Activated T-cell treated with anti-CD3 and anti-CD28 coated beads for 48 hours (primary cell): ENCODE measurements at regions not wholly inside any gene's neighbourhood (a gene's known extent, or its start where the extent isn't known, plus 50 kb on each side); places are given as distances from the start of the nearest gene placed in this dataset.

Experiments used
- DNase-seq: peaks from one replicate; pipeline ENCODE4 v3.0.0-alpha.2; 2020; ENCODE audit warnings: low read depth

DNA sequence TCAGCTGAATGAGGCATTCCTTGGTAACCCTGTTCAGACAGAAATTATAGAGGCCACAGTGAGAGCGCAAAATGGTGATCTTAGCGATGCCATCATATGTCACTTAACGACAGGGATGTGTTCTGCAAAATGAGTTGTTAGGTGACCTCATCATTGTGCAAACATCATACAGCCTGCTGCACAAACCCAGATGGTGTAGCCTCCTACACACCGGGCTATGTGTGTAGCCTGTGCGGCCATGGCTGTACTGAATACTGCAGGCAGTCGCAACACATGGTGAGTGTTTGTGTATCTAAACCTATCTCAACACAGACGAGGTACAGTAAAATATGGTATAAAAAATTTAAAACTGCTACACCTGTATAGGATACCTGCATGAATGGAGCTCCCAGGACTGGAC lies 234.1 kb upstream of the PMEPA1 start:
- no peak for DNase-seq

DNA sequence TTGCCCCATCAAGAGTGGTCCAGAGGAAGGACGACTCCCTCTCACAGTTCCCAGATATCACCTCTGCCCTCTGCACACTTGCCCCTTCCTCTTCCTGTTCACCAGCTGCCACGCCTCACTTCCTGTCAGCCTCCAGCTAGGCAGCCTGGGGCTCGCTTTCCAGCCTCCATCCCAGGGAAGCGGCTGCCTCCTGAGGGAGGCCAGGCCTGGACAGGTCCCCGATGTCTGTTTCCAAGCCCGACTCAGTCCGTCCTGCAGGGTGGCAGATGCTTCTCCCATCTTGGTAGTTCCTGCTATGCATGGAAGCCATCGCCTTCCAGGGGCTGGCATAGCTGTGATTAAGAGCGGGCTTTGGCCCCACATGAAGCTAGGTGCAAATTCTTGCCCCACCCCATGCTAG lies 233.5 kb upstream of the PMEPA1 start:
- no peak for DNase-seq

DNA sequence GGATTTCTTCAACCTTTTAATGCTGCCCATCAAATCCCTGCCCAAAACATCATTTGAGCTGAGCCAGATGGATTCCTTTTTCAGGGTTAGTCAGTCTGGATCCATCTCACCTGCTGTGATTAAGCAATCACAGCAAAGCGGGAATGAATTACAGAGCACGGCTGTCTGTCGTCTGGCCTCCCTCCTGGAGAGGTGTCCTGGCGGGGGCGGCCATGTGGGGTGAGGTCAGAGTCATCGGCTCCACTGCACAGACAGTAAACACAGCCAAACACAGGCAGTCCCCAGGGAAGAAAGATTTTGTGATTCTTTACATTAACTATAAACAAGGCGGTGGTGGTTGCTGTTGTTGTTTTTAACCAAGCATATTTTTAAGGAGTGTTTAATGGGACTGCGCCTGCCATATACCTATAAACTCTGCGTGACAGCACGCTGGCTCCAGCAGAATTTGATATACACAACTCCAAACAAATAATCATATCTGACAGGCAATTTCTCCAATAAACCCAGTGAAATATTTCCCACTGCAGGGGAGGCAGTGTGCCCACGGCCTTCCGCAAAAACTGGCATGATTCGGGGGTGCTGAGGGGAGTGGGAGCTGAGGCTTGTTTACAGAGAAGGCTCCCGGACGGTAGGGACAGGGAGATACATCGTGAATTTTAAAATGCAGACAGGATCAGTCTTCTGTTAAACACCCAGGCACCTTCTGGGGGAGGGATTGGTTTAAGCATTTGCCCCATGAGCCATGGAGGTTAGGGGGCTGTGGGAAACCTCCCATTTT lies 232.0 kb upstream of the PMEPA1 start:
- no peak for DNase-seq

DNA sequence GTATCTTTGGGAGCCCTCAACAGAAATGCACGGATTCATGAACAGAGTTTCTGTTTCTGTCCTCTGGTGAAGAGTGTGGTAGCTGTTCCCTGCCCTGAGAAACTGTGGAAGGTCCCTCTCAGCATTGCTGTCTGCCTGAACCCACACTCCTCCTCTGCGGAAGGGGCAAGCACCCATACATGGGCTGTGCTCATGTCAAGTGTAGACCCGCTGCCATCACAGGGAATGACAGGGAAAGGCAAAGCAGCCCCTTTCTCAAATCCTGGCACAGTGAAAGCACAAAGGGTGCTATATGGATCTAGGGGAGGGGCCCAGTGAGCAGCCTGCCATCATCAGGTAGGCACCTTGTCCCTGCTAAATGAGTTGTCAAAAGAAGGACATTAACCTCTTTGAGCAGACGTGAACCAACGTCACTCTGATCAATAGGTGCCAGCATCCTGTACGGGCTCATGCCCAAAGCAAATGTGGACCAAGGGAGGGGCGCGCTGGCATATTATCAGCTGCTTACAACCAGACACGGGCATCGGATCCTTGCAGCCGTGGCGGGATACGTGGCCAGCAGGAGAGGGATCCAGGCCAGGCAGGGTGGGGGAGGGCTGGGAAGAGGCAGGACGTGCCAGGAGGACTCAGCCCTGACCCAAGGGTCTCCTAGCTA lies 231.2 kb upstream of the PMEPA1 start:
- DNase-seq: no peak

DNA sequence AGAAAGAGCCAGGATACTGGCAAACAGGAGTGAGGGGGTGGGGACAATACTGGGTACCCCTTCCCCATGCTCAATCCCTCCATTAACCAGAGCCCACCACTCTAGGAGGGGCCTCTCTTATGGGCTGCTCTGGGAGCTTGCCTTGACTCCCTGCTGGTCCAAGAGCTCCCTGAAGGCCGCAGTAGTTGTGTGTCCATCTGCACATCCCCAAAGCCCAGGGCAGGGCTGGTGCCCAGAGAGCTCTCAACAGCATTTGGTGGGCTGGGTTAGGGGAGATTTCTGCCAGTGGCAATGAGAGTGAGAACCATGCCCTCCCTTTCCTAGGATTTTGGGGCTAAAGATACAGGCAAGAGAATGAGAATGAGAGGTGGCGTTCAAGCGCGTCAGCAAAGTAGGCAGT lies 230.6 kb upstream of the PMEPA1 start:
- no peak for DNase-seq

DNA sequence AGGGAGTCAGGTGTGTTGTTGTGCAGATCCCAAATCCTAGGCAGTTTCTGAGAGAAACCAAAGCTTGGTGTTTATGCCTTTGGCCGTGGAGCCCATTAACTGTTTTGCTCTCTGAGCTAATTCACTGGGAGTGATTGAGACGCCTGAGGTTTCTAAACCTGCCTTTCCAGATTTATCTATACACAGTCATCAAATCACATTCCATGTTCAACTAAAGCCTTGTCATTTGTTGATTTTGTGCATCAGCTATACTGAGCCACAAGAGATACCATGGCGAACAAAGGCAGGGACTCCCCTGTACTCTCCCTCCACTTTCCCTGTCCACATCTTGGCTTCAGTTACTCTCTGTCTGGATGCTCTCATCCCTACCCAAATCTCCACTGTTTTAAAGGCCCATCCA lies 229.7 kb upstream of the PMEPA1 start:
- no peak for DNase-seq

DNA sequence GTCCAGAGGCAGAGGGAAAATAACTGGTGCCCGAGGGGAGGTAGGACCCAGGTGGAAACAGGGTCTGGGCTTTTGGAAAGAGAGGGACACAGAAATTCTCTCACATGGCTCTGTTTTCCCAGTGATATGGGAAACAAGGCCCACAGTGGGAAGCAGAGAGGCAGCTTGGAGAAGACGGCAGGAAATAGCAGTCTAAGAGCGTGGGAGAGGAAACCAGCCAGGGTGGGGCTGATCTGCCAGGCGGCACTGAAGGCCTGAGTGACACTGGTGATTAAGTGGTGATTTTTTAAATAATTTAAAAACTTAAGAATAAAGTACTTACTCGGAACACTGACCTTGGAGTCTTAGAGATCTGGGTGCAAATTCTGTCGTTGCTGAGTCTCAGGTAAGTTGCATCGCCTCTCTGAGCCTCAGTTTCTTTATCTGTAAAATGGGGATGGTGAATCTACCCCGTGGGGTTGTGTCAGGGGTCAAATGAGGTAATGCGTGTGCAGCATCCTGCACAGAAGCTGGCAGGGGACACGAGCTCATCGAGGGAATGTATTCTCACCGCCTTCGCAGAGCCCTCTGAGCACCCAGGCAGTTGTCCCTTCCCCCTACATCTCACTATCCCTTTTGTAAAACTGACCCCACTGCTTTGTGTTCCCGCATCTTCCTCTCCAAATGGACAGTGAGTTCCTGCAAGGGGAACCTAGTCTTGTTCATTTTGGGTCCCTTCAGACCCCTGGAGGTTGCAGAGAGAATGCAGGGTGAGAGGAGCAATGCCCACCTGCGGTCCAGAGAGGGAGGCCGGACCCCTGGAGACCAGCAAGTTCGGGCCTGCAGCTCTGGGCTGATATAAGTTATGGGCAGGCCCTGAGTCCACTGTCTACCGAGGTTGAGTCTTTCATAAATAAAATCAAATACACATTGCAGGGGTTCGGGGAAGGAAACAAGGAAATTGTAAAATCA lies 228.6 kb upstream of the PMEPA1 start:
- no peak for DNase-seq

DNA sequence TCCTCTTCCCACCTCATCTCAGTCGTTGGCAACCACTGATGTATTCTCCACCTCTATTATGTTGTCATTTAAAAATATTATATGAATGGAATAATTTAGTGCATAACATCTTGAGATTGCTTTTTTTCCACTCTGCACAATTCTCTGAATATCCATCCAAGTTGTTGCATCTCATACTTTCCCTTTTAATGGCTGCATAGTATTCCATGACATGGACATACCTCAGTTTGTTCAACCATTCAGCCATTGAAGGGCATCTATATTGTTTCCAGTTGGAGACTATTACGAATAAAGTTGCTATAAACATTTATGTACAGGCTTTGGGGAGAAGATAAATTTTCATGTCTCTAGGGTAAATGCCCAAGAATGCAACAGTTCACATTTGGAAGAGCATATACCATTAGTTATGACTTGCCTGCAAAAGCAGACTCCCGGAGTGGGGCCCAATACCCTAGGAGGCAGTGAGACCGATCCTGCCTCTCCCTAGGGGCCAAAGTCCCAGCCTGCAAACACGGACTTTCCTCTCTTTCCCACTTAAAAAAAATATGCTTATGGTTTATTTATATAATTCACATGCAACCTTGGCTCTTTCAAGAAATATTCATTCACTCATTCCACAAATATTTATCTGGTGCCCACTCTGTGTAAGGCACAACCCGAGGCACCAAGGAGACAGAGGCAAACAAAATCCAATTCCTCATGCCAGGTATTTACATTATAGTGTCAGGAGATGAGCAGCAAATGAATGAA lies 227.0 kb upstream of the PMEPA1 start:
- no peak for DNase-seq

DNA sequence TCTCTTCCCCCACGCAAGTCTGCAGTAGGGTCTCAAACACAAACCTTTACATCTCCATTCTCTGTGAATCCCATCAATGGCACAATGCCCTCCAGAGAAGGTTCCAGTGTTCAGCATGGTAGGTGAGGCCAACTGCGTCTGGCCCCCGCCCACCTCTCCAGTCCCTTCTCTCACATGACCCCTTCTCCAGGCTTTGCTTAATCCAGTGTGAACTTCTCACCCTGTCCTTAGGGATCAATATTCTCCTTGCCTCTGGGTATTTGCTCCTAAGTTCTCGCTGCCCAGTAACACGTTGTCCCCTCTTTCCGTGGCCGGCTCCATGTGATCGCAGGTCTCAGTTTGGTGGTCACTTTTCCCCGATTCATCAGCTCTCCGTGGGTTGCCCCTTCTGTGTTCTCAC lies 225.1 kb upstream of the PMEPA1 start:
- no peak for DNase-seq

DNA sequence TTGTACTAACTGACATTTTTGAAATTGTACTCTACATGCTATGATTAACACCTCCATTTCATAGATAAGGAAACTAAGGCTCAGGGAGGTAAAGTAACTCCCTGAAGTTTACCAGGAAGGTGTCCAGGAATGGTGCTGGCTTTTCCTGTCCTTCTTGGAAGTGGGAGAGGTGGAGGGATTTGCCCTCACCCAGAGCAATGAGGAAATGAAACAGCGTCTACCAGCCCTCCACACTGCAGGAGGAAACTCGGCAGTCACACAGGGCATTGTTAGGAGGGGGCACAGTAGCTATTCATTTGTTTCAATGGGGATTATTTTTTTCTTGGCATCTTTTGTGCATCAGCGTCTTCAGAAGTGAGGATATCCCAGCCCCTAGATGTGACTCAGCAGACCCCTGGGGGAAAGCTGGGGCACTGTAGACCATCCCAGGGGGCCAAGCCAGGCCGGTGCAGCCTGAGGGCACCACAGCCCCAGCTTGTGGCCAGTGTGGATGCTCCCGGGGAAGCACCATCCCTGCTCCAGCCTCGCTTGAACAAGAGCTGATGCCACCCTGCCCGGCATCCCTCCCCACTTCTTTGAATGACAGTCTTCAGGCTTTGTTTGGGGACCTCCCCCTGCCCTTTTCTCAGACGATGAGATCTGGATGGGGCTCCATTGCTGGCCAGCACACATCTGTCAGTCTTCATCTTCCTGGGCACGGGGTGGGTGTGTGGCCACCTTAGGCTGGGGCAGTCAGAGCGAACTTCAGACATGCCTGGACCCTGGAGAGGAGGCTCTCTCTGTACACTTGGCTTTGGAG lies 224.4 kb upstream of the PMEPA1 start:
- DNase-seq: no peak

DNA sequence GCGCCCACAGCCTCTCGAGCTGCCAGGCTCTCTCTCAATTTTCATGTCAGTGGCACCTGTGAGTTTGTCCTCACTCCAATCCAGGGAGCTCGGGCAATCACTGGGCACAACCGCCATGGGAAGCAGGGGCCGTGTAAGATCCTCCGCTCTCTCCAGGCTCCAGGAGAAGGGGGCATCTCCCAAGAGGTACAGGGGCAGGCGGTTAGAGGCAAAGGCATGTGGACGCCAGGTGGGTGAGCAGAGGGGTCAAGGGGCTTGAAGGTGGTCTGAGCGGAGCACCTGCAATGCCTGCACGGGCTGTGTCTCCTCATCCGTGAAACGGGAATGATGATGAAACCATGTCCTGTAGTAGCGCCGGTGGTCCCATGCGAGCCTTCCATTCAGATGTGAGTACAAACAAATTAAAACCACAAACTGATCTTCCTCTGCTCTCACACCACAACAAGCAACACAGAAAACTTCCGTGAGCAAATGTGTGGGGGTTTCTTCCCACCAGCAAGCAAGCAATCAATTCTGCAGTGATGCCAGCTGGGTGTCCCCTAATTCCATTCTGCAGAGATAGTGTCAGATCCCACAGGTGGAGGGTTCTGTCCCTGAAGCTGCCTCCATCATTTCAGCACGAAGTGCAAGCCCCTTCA lies 222.5 kb upstream of the PMEPA1 start:
- DNase-seq: no peak

DNA sequence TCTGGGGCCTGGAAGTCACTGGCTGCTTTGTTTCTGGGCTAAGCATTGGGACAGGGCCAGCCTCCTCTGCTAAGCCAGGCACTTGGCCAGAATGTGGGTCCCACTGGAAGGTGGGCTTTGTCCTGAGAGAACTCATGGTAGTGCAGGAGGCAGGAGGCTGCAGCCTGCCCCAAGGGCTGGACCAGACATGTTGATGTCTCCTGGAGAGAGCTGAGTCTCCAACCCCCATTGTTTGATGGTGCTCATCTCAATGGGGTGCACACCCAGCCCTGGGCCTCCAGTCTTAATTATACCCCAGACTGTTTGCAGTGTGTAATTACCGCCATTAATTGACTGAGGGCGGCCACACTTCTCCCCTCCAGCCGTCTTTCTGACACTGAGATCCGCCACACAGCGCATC lies 220.5 kb upstream of the PMEPA1 start:
- DNase-seq: no peak

DNA sequence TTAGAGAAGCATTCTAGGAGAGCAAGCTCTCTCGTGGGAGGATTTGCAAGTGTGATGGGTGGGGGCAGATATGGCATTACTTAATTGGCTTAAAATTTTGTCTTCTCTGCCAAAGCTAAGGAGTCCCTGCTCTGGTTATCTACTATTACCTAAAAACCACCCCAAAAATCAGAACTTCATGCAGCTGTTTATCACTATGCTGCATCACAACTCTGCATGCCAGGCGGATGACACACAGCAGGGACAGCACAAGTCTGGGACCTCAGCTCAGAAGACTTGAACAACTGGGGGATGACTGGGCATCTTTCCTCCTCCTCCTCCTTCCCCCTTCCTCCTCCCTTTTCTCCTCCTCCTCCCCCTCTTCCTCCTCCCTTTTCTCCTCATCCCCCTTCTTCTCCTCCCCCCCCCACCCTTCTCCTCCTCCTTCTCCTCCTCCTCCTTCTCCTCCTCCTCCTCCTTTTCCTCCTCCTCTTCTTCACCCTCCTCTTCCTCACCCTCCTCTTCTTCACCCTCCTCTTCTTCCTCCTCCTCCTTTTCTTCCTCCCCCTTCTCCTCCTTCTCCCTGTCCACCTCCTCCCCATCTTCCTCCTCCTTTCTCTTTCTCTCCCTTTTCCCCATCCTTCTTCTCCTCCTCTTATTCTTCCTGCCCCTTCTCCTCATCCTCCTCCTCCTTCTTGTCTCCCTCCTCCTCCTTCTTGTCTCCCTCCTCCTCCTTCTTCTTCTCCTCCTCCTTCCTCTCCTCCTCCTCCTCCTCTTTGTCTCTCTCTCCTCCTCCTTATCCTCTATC lies 218.6 kb upstream of the PMEPA1 start:
- no peak for DNase-seq

DNA sequence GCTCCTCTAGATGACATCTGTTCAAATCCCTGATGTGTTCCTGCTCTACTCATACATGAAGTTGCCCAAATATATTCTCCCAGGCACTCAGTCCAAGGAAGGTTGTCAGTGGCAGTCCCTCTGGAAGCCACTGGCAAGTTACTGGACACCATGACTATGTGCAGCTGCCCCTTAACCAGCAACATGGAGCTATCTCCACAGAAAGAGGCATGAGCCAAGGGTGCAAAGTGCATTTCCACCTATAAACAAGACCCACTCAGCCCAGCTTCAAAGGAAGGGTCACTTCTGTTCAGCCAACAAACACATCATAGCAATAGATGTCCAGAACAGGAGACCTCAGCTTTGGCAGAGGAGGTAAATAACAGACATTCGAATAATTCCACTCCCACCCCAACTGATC lies 217.6 kb upstream of the PMEPA1 start:
- DNase-seq: no peak

DNA sequence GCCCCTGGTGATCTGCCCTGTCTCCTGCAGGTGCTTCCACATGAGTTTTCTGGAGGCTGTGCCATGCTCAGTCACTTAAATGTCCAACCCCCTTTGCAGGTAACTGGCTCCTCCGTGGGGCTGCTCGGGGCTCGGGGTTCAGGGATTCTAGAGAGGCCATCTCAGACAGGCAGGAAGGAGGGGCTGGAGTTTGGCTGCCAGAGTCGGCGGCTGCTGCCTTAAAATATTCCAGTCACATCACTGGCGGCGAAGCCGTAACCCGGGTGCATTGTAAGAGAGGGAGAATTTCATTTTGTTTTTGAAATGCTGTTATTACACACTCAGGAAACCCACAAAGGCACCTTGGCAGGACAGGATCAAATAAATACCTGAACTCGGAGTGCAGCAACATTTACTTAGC lies 212.9 kb upstream of the PMEPA1 start:
- DNase-seq: no peak

DNA sequence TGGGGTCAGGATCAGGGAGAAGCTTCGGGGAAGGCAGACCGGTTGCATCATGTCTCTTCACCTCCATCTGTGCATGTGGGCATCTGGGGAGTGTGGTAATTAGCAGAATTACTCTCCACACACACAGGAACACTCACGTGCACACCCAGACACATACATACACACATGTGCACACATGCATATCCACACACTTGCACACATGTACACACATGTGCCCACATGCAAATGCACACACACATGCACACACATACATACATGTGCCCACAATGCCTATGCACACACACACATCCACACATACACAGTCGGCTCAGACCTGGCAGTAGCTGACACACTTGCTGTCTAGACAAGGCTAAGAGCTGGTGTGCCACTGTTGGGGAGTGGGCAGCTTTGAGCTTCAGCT lies 212.3 kb upstream of the PMEPA1 start:
- DNase-seq: no peak

DNA sequence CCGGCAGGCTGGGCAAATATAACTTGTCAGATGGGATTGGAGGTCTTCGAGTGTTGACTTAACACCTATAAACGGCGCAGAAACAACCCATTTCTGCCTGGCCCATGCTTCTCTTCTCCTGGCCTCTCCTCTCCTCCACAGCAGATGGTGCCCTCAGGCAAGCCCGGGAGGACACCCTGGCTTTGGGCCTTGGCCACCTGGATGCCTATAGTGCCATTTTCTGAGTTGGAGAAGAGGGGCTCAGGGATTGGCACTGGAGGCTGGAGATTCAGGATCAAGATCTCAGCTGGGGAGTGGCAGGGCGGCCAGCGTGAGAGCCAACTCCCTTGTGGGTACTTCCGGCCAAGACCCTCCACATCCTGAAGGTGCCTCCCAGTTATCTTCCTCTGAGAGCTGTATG lies 211.9 kb upstream of the PMEPA1 start:
- DNase-seq: no peak

DNA sequence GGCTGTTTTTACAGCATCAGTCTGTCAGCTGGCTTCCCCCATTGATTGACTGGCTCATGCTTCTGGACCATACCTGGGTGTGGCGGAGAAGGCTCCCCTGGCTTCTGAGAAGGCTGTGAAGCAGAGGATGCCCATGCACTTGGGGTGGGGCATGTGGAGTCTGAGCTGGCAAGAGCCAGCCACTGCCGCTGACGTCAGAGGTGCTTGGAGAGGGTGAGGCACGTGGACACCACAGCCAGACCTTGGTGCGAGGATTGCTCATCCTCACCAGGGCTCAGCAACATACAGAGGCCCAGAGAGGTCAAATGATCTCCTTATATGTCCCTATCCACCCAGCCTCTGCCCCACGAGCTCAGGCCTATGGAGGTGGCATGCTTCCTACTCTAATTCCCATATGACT lies 211.2 kb upstream of the PMEPA1 start:
- no peak for DNase-seq

DNA sequence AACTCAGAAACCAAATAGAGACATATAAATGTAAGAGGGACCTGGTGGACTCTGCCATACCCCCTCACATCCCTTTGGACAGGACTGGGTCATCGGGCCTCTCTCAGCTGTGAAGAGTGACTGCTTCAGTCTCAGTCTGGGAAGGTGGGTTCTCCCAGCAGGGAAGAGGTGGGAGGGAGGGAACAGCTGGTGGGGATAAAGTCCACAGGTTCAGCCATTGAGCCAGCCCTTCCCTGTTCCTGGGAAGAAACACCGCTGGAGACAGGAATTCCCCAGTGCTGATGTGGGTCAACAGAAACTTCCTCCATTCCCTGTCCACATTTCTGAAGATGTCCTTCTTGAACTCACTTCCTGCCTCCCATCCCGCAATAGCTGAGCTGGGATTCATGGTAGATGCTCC lies 209.2 kb upstream of the PMEPA1 start:
- no peak for DNase-seq

DNA sequence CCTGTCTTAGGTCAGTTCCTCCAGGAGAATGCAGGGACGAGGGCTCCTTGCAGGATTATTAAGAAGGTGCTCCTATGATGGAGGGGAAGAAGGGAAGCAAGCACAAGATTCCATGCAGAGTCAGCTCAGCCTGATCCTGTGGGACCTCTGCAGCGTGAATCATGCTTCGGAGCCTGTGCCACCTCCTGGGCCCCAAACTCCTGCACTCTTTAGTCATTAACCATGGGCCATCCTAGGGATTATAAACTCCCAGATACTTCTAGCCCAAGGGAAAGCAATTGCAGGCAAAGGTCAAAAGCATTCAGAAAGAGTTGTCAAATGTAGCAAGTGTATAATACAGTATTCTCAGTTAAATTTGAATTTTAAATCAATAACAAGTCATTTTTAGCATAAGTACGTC lies 208.7 kb upstream of the PMEPA1 start:
- DNase-seq: no peak
